ENCODE measurements at regions not wholly inside any gene's neighbourhood (a gene's known extent, or its start where the extent isn't known, plus 50 kb on each side); places are given as distances from the start of the nearest gene placed in this dataset.

- Histone ChIP-seq H3K27me3 (ENCODE audit: control insufficient read depth, low read length) (no peaks in the 10 kb centered on the region), H3K9me3 (ENCODE audit: control insufficient read depth, insufficient read depth, low read length) (no peaks in the 10 kb centered on the region), H3K4me3 (ENCODE audit: low read length) (peak overlapping the region; percentile 79), H3K4me2 (ENCODE audit: low read length) (peak overlapping the region; percentile 91), H3K79me2 (ENCODE audit: control insufficient read depth, low read length) (peaks cover 7% of the 10 kb centered on the region; the same call in 1 of the 2 replicates), H3K9me2 (replicated peaks; ENCODE audit: control insufficient read depth, low read length) (no peaks in the 10 kb centered on the region), H3K27ac (ENCODE audit: low read depth, low read length) (peak overlapping the region; percentile 91), H4K20me1 (ENCODE audit: control insufficient read depth, insufficient read depth, low read depth, low read length) (no peaks in the 10 kb centered on the region), H3F3A (ENCODE audit: control insufficient read depth, insufficient read depth) (no peaks in the 10 kb centered on the region), H3K4me1 (ENCODE audit: control insufficient read depth, low read length) (peaks cover 79% of the 10 kb centered on the region), H3K36me3 (ENCODE audit: control insufficient read depth, low read length) (no peaks in the 10 kb centered on the region)
- no peak for TF ChIP-seq EZH2phosphoT487 (IDR thresholded peaks at IDR 0.05; ENCODE audit: borderline replicate concordance, low read length)
- no peak for TF ChIP-seq CTCF (IDR thresholded peaks at IDR 0.05; ENCODE audit: low read depth, low read length, poor library complexity, severe bottlenecking)
These were observed 100.8 kb upstream of the ATXN3L start for GRCh38 chrX:13420545-13421183.

GRCh38 chrX:13419918-13420317, 100.1 kb upstream of the ATXN3L start:
- peak overlapping the region; percentile 91 for H3K4me2 ChIP-seq (ENCODE audit: low read length)
- peaks cover 87% of the 10 kb centered on the region for H3K4me1 ChIP-seq (ENCODE audit: control insufficient read depth, low read length)
- no peaks in the 10 kb centered on the region for H4K20me1 ChIP-seq (ENCODE audit: control insufficient read depth, insufficient read depth, low read depth, low read length)
- TF ChIP-seq EZH2phosphoT487 (IDR thresholded peaks at IDR 0.05; ENCODE audit: borderline replicate concordance, low read length) (no peak), CTCF (IDR thresholded peaks at IDR 0.05; ENCODE audit: low read depth, low read length, poor library complexity, severe bottlenecking) (no peak)
- peak overlapping the region; percentile 91 for H3K27ac ChIP-seq (ENCODE audit: low read depth, low read length)
- peaks cover 7% of the 10 kb centered on the region; the same call in 1 of the 2 replicates for H3K79me2 ChIP-seq (ENCODE audit: control insufficient read depth, low read length)
- no peaks in the 10 kb centered on the region for H3K36me3 ChIP-seq (ENCODE audit: control insufficient read depth, low read length)
- no peaks in the 10 kb centered on the region for H3K9me2 ChIP-seq (replicated peaks; ENCODE audit: control insufficient read depth, low read length)
- peak overlapping the region; percentile 79 for H3K4me3 ChIP-seq (ENCODE audit: low read length)
- no peaks in the 10 kb centered on the region; the same call in 1 of the 2 replicates for H3F3A ChIP-seq (ENCODE audit: control insufficient read depth, insufficient read depth)
- no peaks in the 10 kb centered on the region for H3K27me3 ChIP-seq (ENCODE audit: control insufficient read depth, low read length)
- H3K9me3 ChIP-seq (ENCODE audit: control insufficient read depth, insufficient read depth, low read length), result no peaks in the 10 kb centered on the region

- TF ChIP-seq CTCF (IDR thresholded peaks at IDR 0.05; ENCODE audit: low read depth, low read length, poor library complexity, severe bottlenecking) (no peak), EZH2phosphoT487 (IDR thresholded peaks at IDR 0.05; ENCODE audit: borderline replicate concordance, low read length) (no peak)
- H3K4me1 ChIP-seq (ENCODE audit: control insufficient read depth, low read length), result peaks cover 93% of the 10 kb centered on the region
- no peaks in the 10 kb centered on the region for H3K36me3 ChIP-seq (ENCODE audit: control insufficient read depth, low read length)
- H4K20me1 ChIP-seq (ENCODE audit: control insufficient read depth, insufficient read depth, low read depth, low read length), result no peaks in the 10 kb centered on the region
- peaks cover 7% of the 10 kb centered on the region; the same call in 1 of the 2 replicates for H3K79me2 ChIP-seq (ENCODE audit: control insufficient read depth, low read length)
- H3K9me2 ChIP-seq (replicated peaks; ENCODE audit: control insufficient read depth, low read length), result no peaks in the 10 kb centered on the region
- H3F3A ChIP-seq (ENCODE audit: control insufficient read depth, insufficient read depth), result no peaks in the 10 kb centered on the region; the same call in 1 of the 2 replicates
- H3K4me3 ChIP-seq (ENCODE audit: low read length), result peak overlapping the region; percentile 79
- H3K27ac ChIP-seq (ENCODE audit: low read depth, low read length), result peak overlapping the region; percentile 91
- H3K27me3 ChIP-seq (ENCODE audit: control insufficient read depth, low read length), result no peaks in the 10 kb centered on the region
- H3K4me2 ChIP-seq (ENCODE audit: low read length), result peak overlapping the region; percentile 91
- no peaks in the 10 kb centered on the region for H3K9me3 ChIP-seq (ENCODE audit: control insufficient read depth, insufficient read depth, low read length)
These were observed 99.4 kb upstream of the ATXN3L start for GRCh38 chrX:13419276-13419675.
